ENCODE measurements at regions not wholly inside any gene's neighbourhood (a gene's known extent, or its start where the extent isn't known, plus 50 kb on each side); places are given as distances from the start of the nearest gene placed in this dataset.

GRCh38 chr13:30140973-30141372 is 166.4 kb downstream of the KATNAL1 start:
- H3K4me3 ChIP-seq (ENCODE audit: extremely low read depth, insufficient read depth, low read length, poor library complexity, severe bottlenecking): no peak overlapping the region
- H3K9me3 ChIP-seq (ENCODE audit: control insufficient read depth, low read length): peaks cover 14% of the 10 kb centered on the region
- 95 to 98% methylated on average over 10 to 11 of the region's 12 CpGs for WGBS, 2 experiments (ENCODE audit: insufficient coverage in 2 of 2)

GRCh38 chr13:30138511-30138910 is 168.8 kb downstream of the KATNAL1 start:
- Histone ChIP-seq H3K4me1 (ENCODE audit: control insufficient read depth, insufficient read depth, low read length, poor library complexity, severe bottlenecking) (peaks cover 15% of the 10 kb centered on the region), H3K27ac (ENCODE audit: low read depth, low read length, severe bottlenecking) (peak overlapping the region; percentile 59)
- 59 to 71% methylated on average over 8 of the region's 8 CpGs for WGBS, 2 experiments (ENCODE audit: insufficient coverage in 2 of 2)

More at GRCh38 chr13:30140973-30141372, 166.4 kb downstream of the KATNAL1 start:
- H3K36me3 ChIP-seq (ENCODE audit: control insufficient read depth, insufficient read depth, low read length): no peaks in the 10 kb centered on the region
- no peak overlapping the region for H3K27ac ChIP-seq (ENCODE audit: low read depth, low read length, severe bottlenecking)
- peaks cover 13% of the 10 kb centered on the region for H3K4me1 ChIP-seq (ENCODE audit: control insufficient read depth, insufficient read depth, low read length, poor library complexity, severe bottlenecking)

GRCh38 chr13:30135868-30136267 is 171.5 kb downstream of the KATNAL1 start:
- no peaks in the 10 kb centered on the region for H3K9me3 ChIP-seq (ENCODE audit: control insufficient read depth, low read length)
- WGBS, 2 experiments (ENCODE audit: insufficient coverage in 2 of 2): 92 to 97% methylated on average over 2 to 5 of the region's 5 CpGs
- no peak overlapping the region for H3K4me3 ChIP-seq (ENCODE audit: extremely low read depth, insufficient read depth, low read length, poor library complexity, severe bottlenecking)
- H3K4me1 ChIP-seq (ENCODE audit: control insufficient read depth, insufficient read depth, low read length, poor library complexity, severe bottlenecking): peaks cover 6% of the 10 kb centered on the region
- no peaks in the 10 kb centered on the region for H3K36me3 ChIP-seq (ENCODE audit: control insufficient read depth, insufficient read depth, low read length)
- H3K27ac ChIP-seq (ENCODE audit: low read depth, low read length, severe bottlenecking): no peak overlapping the region

More at GRCh38 chr13:30138511-30138910, 168.8 kb downstream of the KATNAL1 start:
- Histone ChIP-seq H3K9me3 (ENCODE audit: control insufficient read depth, low read length) (no peaks in the 10 kb centered on the region), H3K4me3 (ENCODE audit: extremely low read depth, insufficient read depth, low read length, poor library complexity, severe bottlenecking) (no peak overlapping the region), H3K36me3 (ENCODE audit: control insufficient read depth, insufficient read depth, low read length) (no peaks in the 10 kb centered on the region)

- Histone ChIP-seq H3K4me3 (ENCODE audit: extremely low read depth, insufficient read depth, low read length, poor library complexity, severe bottlenecking) (no peak overlapping the region), H3K36me3 (ENCODE audit: control insufficient read depth, insufficient read depth, low read length) (no peaks in the 10 kb centered on the region), H3K27ac (ENCODE audit: low read depth, low read length, severe bottlenecking) (no peak overlapping the region), H3K9me3 (ENCODE audit: control insufficient read depth, low read length) (no peaks in the 10 kb centered on the region), H3K4me1 (ENCODE audit: control insufficient read depth, insufficient read depth, low read length, poor library complexity, severe bottlenecking) (peaks cover 6% of the 10 kb centered on the region)
- WGBS, 2 experiments (ENCODE audit: insufficient coverage in 2 of 2): 87 to 98% methylated on average over 5 of the region's 7 CpGs
These were observed 172.0 kb downstream of the KATNAL1 start for GRCh38 chr13:30135351-30135750.

GRCh38 chr13:30134578-30134977 is 172.8 kb downstream of the KATNAL1 start:
- WGBS, 2 experiments (ENCODE audit: insufficient coverage in 2 of 2): 100% methylated on average over 1 of the region's 2 CpGs; no CpG with 5 or more reads in 1 of the 2 experiments
- no peaks in the 10 kb centered on the region for H3K9me3 ChIP-seq (ENCODE audit: control insufficient read depth, low read length)
- H3K27ac ChIP-seq (ENCODE audit: low read depth, low read length, severe bottlenecking): no peak overlapping the region
- H3K4me3 ChIP-seq (ENCODE audit: extremely low read depth, insufficient read depth, low read length, poor library complexity, severe bottlenecking): no peak overlapping the region
- peaks cover 6% of the 10 kb centered on the region for H3K4me1 ChIP-seq (ENCODE audit: control insufficient read depth, insufficient read depth, low read length, poor library complexity, severe bottlenecking)
- no peaks in the 10 kb centered on the region for H3K36me3 ChIP-seq (ENCODE audit: control insufficient read depth, insufficient read depth, low read length)

- WGBS, 2 experiments (ENCODE audit: insufficient coverage in 2 of 2): 80 to 81% methylated on average over 5 to 7 of the region's 7 CpGs
These were observed 173.4 kb downstream of the KATNAL1 start for GRCh38 chr13:30133996-30134395.

GRCh38 chr13:30133554-30133912 is 173.8 kb downstream of the KATNAL1 start:
- peaks cover 6% of the 10 kb centered on the region for H3K4me1 ChIP-seq (ENCODE audit: control insufficient read depth, insufficient read depth, low read length, poor library complexity, severe bottlenecking)
- 90 to 94% methylated on average over 9 to 12 of the region's 13 CpGs for WGBS, 2 experiments (ENCODE audit: insufficient coverage in 2 of 2)
- no peak overlapping the region for H3K27ac ChIP-seq (ENCODE audit: low read depth, low read length, severe bottlenecking)
- H3K4me3 ChIP-seq (ENCODE audit: extremely low read depth, insufficient read depth, low read length, poor library complexity, severe bottlenecking): no peak overlapping the region
- no peaks in the 10 kb centered on the region for H3K9me3 ChIP-seq (ENCODE audit: control insufficient read depth, low read length)
- no peaks in the 10 kb centered on the region for H3K36me3 ChIP-seq (ENCODE audit: control insufficient read depth, insufficient read depth, low read length)

More at GRCh38 chr13:30133996-30134395, 173.4 kb downstream of the KATNAL1 start:
- no peaks in the 10 kb centered on the region for H3K36me3 ChIP-seq (ENCODE audit: control insufficient read depth, insufficient read depth, low read length)
- no peak overlapping the region for H3K4me3 ChIP-seq (ENCODE audit: extremely low read depth, insufficient read depth, low read length, poor library complexity, severe bottlenecking)
- H3K4me1 ChIP-seq (ENCODE audit: control insufficient read depth, insufficient read depth, low read length, poor library complexity, severe bottlenecking): peaks cover 6% of the 10 kb centered on the region
- no peak overlapping the region for H3K27ac ChIP-seq (ENCODE audit: low read depth, low read length, severe bottlenecking)
- H3K9me3 ChIP-seq (ENCODE audit: control insufficient read depth, low read length): no peaks in the 10 kb centered on the region

- no peaks in the 10 kb centered on the region for H3K36me3 ChIP-seq (ENCODE audit: control insufficient read depth, insufficient read depth, low read length)
- H3K4me3 ChIP-seq (ENCODE audit: extremely low read depth, insufficient read depth, low read length, poor library complexity, severe bottlenecking): no peak overlapping the region
- no peaks in the 10 kb centered on the region for H3K9me3 ChIP-seq (ENCODE audit: control insufficient read depth, low read length)
- 58 to 63% methylated on average over 39 of the region's 39 CpGs for WGBS, 2 experiments (ENCODE audit: insufficient coverage in 2 of 2)
- H3K4me1 ChIP-seq (ENCODE audit: control insufficient read depth, insufficient read depth, low read length, poor library complexity, severe bottlenecking): peaks cover 6% of the 10 kb centered on the region
- no peak overlapping the region for H3K27ac ChIP-seq (ENCODE audit: low read depth, low read length, severe bottlenecking)
These were observed 174.5 kb downstream of the KATNAL1 start for GRCh38 chr13:30132623-30133553.

GRCh38 chr13:30129411-30129810 is 177.9 kb downstream of the KATNAL1 start:
- WGBS, 2 experiments (ENCODE audit: insufficient coverage in 2 of 2): 83 to 100% methylated on average over 1 to 2 of the region's 2 CpGs
- Histone ChIP-seq H3K36me3 (ENCODE audit: control insufficient read depth, insufficient read depth, low read length) (no peaks in the 10 kb centered on the region), H3K9me3 (ENCODE audit: control insufficient read depth, low read length) (no peaks in the 10 kb centered on the region), H3K4me1 (ENCODE audit: control insufficient read depth, insufficient read depth, low read length, poor library complexity, severe bottlenecking) (peaks cover 6% of the 10 kb centered on the region), H3K27ac (ENCODE audit: low read depth, low read length, severe bottlenecking) (no peak overlapping the region), H3K4me3 (ENCODE audit: extremely low read depth, insufficient read depth, low read length, poor library complexity, severe bottlenecking) (no peak overlapping the region)

GRCh38 chr13:30128591-30128990 is 178.8 kb downstream of the KATNAL1 start:
- 83 to 90% methylated on average over 1 to 2 of the region's 2 CpGs for WGBS, 2 experiments (ENCODE audit: insufficient coverage in 2 of 2)
- no peaks in the 10 kb centered on the region for H3K9me3 ChIP-seq (ENCODE audit: control insufficient read depth, low read length)
- no peak overlapping the region for H3K4me3 ChIP-seq (ENCODE audit: extremely low read depth, insufficient read depth, low read length, poor library complexity, severe bottlenecking)
- peaks cover 4% of the 10 kb centered on the region for H3K4me1 ChIP-seq (ENCODE audit: control insufficient read depth, insufficient read depth, low read length, poor library complexity, severe bottlenecking)
- H3K27ac ChIP-seq (ENCODE audit: low read depth, low read length, severe bottlenecking): no peak overlapping the region
- H3K36me3 ChIP-seq (ENCODE audit: control insufficient read depth, insufficient read depth, low read length): no peaks in the 10 kb centered on the region

GRCh38 chr13:30128095-30128494 is 179.3 kb downstream of the KATNAL1 start:
- H3K4me1 ChIP-seq (ENCODE audit: control insufficient read depth, insufficient read depth, low read length, poor library complexity, severe bottlenecking): peaks cover 4% of the 10 kb centered on the region
- H3K4me3 ChIP-seq (ENCODE audit: extremely low read depth, insufficient read depth, low read length, poor library complexity, severe bottlenecking): no peak overlapping the region
- no peaks in the 10 kb centered on the region for H3K9me3 ChIP-seq (ENCODE audit: control insufficient read depth, low read length)
- whole genome bisulfite sequencing, 2 experiments (ENCODE audit: insufficient coverage in 2 of 2): no CpG with 5 or more reads among the region's 1 CpG
- no peak overlapping the region for H3K27ac ChIP-seq (ENCODE audit: low read depth, low read length, severe bottlenecking)
- H3K36me3 ChIP-seq (ENCODE audit: control insufficient read depth, insufficient read depth, low read length): no peaks in the 10 kb centered on the region
